Body of pancreas (tissue), 4 donors: ENCODE measurements at regions not wholly inside any gene's neighbourhood (a gene's known extent, or its start where the extent isn't known, plus 50 kb on each side); places are given as distances from the start of the nearest gene placed in this dataset.

Experiments
- ATAC-seq: fragments of 150-250 bp; one replicate; pipeline ENCODE4 v1.9.1; 2016
- DNase-seq, 4 donors: peaks; one replicate each; pipeline ENCODE4 v3.0.0-alpha.2; 2019
- H3K27ac ChIP-seq, 4 donors: fragments of 200-600 bp; sonication (generic); 1 replicate in 3 of 4; 2 replicates in 1 of 4; pipeline versions ENCODE4 v1.5.1 to v1.6.1; 2016 to 2019; ENCODE audit warnings: mild to moderate bottlenecking in 1 of 4, mixed read lengths in 1 of 4, moderate library complexity in 1 of 4
- H3K27me3 ChIP-seq, 2 donors: fragments of 200-600 bp; sonication (generic); one replicate each; pipeline ENCODE4 v1.6.0; 2016; ENCODE audit warnings: mild to moderate bottlenecking in 1 of 2
- H3K36me3 ChIP-seq, 2 donors: fragments of 200-600 bp; sonication (generic); replicated peaks in 1 of 2; 2 replicates each; pipeline ENCODE4 v1.5.1; 2016; ENCODE audit warnings: low read depth in 2 of 2; ENCODE audit not compliant: insufficient read depth in 1 of 2
- H3K4me1 ChIP-seq: fragments of 200-600 bp; sonication (generic); one replicate; pipeline ENCODE4 v1.6.0; 2016
- H3K4me3 ChIP-seq, 2 donors: fragments of 200-600 bp; sonication (generic); 1 replicate in 1 of 2; 2 replicates in 1 of 2; pipeline ENCODE4 v1.5.1; 2016 to 2019
- H3K9me3 ChIP-seq, 3 donors: fragments of 200-600 bp; sonication (generic); 1 replicate in 2 of 3; 2 replicates in 1 of 3; pipeline ENCODE4 v1.5.1; 2016
- CTCF ChIP-seq, 7 experiments: fragments of 450-650 bp in 4 of 7; fragments of 200-600 bp in 3 of 7; sonication (generic) in 3 of 7; IDR thresholded peaks; one replicate each; pipeline ENCODE4 v1.5.1; 2016 to 2019; ENCODE audit warnings: antibody characterized with exemption in 7 of 7
- POLR2A ChIP-seq, 3 donors: fragments of 450-650 bp; IDR thresholded peaks; one replicate each; pipeline ENCODE4 v1.6.1; 2016; ENCODE audit warnings: antibody characterized with exemption in 3 of 3, mild to moderate bottlenecking in 2 of 3
- WGBS, 2 donors: methylation state at CpG; one replicate each; pipeline ENCODE4 v1.1.5; 2017; 5-methylcytosine and 5-hydroxymethylcytosine counted together
- intact Hi-C: fragments of 100-400 bp; cut with DNase I; formaldehyde crosslinking; loops from one replicate; pipeline ENCODE4 v1.15.1; 2023

- TF ChIP-seq CTCF (IDR thresholded peaks at IDR 0.05) (no peak), POLR2A (IDR thresholded peaks at IDR 0.05) (no peak)
- H3K4me3 ChIP-seq, result no peak overlapping the region
- intact Hi-C loops, result no loop called here
- 60 to 61% methylated on average over 3 of the region's 3 CpGs for WGBS, 2 donors
- H3K9me3 ChIP-seq, result no peaks in the 10 kb centered on the region
- no peak overlapping the region for H3K27ac ChIP-seq
- no peaks in the 10 kb centered on the region for H3K4me1 ChIP-seq
- DNase-seq (no peak), ATAC-seq (no peak)
- no peaks in the 10 kb centered on the region for H3K27me3 ChIP-seq
- H3K36me3 ChIP-seq, result no peaks in the 10 kb centered on the region
These were observed 95.1 kb upstream of the ARAP3 start for GRCh38 chr5:141777130-141777529.

GRCh38 chr5:141773779-141774562 is 91.9 kb upstream of the ARAP3 start:
- Histone ChIP-seq H3K4me1 (no peaks in the 10 kb centered on the region), H3K27me3 (no peaks in the 10 kb centered on the region), H3K9me3 (no peaks in the 10 kb centered on the region), H3K36me3 (no peaks in the 10 kb centered on the region), H3K27ac (no peak overlapping the region), H3K4me3 (no peak overlapping the region)
- 60 to 64% methylated on average over 4 to 16 of the region's 17 CpGs for WGBS, 2 donors
- no peak for DNase-seq
- TF ChIP-seq POLR2A (IDR thresholded peaks at IDR 0.05), result no peak
- no peak for TF ChIP-seq CTCF (IDR thresholded peaks at IDR 0.05)
- intact Hi-C loops, result no loop called here
- ATAC-seq, result no peak

- Histone ChIP-seq H3K27me3 (no peaks in the 10 kb centered on the region), H3K36me3 (no peaks in the 10 kb centered on the region), H3K4me3 (no peak overlapping the region), H3K4me1 (no peaks in the 10 kb centered on the region), H3K9me3 (no peaks in the 10 kb centered on the region), H3K27ac (no peak overlapping the region)
- no peak for TF ChIP-seq CTCF (IDR thresholded peaks at IDR 0.05)
- TF ChIP-seq POLR2A (IDR thresholded peaks at IDR 0.05), result no peak
- 48 to 72% methylated on average over 5 to 9 of the region's 9 CpGs for WGBS, 2 donors
- DNase-seq (no peak), ATAC-seq (no peak)
- intact Hi-C loops, result no loop called here
These were observed 90.3 kb upstream of the ARAP3 start for GRCh38 chr5:141772281-141772680.

GRCh38 chr5:141771562-141771961 is 89.5 kb upstream of the ARAP3 start:
- ATAC-seq, result no peak
- intact Hi-C loops, result no loop called here
- Histone ChIP-seq H3K4me3 (no peak overlapping the region), H3K36me3 (no peaks in the 10 kb centered on the region), H3K4me1 (no peaks in the 10 kb centered on the region), H3K9me3 (no peaks in the 10 kb centered on the region), H3K27me3 (no peaks in the 10 kb centered on the region), H3K27ac (no peak overlapping the region)
- DNase-seq, result no peak
- 64 to 72% methylated on average over 3 of the region's 3 CpGs for WGBS, 2 donors
- TF ChIP-seq POLR2A (IDR thresholded peaks at IDR 0.05) (no peak), CTCF (IDR thresholded peaks at IDR 0.05) (no peak)

GRCh38 chr5:141771031-141771430 is 89.0 kb upstream of the ARAP3 start:
- intact Hi-C loops, result no loop called here
- no peaks in the 10 kb centered on the region for H3K27me3 ChIP-seq
- ATAC-seq, result no peak
- no peaks in the 10 kb centered on the region for H3K9me3 ChIP-seq
- H3K36me3 ChIP-seq, result no peaks in the 10 kb centered on the region
- 45 to 62% methylated on average over 2 to 4 of the region's 4 CpGs for WGBS, 2 donors
- no peaks in the 10 kb centered on the region for H3K4me1 ChIP-seq
- no peak overlapping the region for H3K4me3 ChIP-seq
- TF ChIP-seq CTCF (IDR thresholded peaks at IDR 0.05) (no peak), POLR2A (IDR thresholded peaks at IDR 0.05) (no peak)
- no peak for DNase-seq
- no peak overlapping the region for H3K27ac ChIP-seq
